ENCODE measurements at regions not wholly inside any gene's neighbourhood (a gene's known extent, or its start where the extent isn't known, plus 50 kb on each side); places are given as distances from the start of the nearest gene placed in this dataset.

DNA sequence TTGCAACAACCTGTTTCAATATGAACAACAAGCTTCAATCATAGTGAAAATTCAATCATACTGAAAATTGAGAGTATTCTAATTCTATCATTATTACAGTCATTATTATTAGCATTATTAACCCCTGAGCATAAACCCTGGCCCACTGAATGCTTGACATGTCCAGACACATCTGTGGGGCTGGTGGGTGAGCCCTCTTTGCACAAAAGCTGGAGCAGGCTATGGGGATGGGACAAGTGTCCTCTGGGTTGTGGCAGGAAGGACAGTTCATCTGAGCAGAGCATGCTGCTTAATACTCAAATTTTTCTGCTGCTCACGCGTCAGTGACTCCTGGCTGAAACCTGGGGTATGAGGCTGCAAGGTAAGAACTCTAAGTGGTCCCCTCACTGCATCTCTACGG is 451.1 kb upstream of the POU3F3 start:
- no peaks in the 10 kb centered on the region for H3K4me1 ChIP-seq
- no peaks in the 10 kb centered on the region for H3K27me3 ChIP-seq
- no peak for DNase-seq
- no peaks in the 10 kb centered on the region for H3K9me3 ChIP-seq
- H3K27ac ChIP-seq, result no peak overlapping the region
- H3K4me3 ChIP-seq, result no peak overlapping the region
- no peak for TF ChIP-seq POLR2A (IDR thresholded peaks at IDR 0.05)
- TF ChIP-seq, protein P1, sequence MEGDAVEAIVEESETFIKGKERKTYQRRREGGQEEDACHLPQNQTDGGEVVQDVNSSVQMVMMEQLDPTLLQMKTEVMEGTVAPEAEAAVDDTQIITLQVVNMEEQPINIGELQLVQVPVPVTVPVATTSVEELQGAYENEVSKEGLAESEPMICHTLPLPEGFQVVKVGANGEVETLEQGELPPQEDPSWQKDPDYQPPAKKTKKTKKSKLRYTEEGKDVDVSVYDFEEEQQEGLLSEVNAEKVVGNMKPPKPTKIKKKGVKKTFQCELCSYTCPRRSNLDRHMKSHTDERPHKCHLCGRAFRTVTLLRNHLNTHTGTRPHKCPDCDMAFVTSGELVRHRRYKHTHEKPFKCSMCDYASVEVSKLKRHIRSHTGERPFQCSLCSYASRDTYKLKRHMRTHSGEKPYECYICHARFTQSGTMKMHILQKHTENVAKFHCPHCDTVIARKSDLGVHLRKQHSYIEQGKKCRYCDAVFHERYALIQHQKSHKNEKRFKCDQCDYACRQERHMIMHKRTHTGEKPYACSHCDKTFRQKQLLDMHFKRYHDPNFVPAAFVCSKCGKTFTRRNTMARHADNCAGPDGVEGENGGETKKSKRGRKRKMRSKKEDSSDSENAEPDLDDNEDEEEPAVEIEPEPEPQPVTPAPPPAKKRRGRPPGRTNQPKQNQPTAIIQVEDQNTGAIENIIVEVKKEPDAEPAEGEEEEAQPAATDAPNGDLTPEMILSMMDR (IDR thresholded peaks at IDR 0.05), result no peak
- H3K36me3 ChIP-seq, result no peaks in the 10 kb centered on the region
- intact Hi-C loops (cut with DNase I; ENCODE audit: low total_unique reads), result no loop called here

DNA sequence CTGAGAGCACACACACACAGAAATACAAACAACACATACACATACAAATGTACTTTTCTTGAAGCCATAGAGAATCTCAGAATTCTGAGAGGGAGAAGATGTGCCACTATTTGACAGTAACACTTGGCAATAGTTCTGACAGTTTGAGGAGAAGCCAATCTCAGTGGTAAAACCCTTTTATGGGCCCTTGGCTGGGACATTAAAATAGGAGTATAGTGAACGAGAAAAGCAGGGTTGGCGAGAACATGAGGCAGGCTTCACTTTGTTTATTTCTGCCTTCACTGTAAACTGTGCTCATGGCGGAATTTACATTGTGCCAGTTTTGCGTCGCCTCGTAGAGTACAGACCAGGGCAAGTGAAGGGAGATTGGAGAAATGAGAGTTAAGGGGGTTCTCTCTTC is 449.4 kb upstream of the POU3F3 start:
- H3K9me3 ChIP-seq, result no peaks in the 10 kb centered on the region
- no peak overlapping the region for H3K27ac ChIP-seq
- H3K4me1 ChIP-seq, result no peaks in the 10 kb centered on the region
- H3K4me3 ChIP-seq, result no peak overlapping the region
- DNase-seq, result no peak
- H3K27me3 ChIP-seq, result no peaks in the 10 kb centered on the region
- no peak for TF ChIP-seq POLR2A (IDR thresholded peaks at IDR 0.05)
- TF ChIP-seq, protein P1 (IDR thresholded peaks at IDR 0.05), result no peak
- no peaks in the 10 kb centered on the region for H3K36me3 ChIP-seq
- intact Hi-C loops (cut with DNase I; ENCODE audit: low total_unique reads), result no loop called here

DNA sequence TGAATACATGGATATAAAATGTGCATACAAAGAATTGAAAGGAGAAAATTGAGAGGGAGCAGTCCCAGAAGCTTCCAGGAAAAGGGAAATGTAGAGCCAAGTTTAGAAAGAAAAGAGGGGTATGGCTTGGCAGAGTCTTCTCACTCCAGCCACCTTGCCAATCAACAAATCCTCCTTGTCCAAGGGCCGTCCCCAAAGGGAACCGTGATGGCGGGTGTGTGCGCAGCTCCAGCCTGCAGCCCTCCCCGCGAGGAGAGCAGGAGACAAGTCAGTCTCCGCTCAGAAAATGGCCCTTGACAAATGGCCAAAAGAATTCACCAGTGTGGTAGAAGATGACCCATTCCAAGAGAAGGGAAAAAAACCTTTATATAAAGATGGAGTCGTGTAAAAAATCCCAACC is 448.3 kb upstream of the POU3F3 start:
- no peaks in the 10 kb centered on the region for H3K9me3 ChIP-seq
- H3K27me3 ChIP-seq, result no peaks in the 10 kb centered on the region
- H3K36me3 ChIP-seq, result no peaks in the 10 kb centered on the region
- no peak overlapping the region for H3K4me3 ChIP-seq
- H3K4me1 ChIP-seq, result no peaks in the 10 kb centered on the region
- H3K27ac ChIP-seq, result no peak overlapping the region
- TF ChIP-seq, protein P1 (IDR thresholded peaks at IDR 0.05), result no peak
- TF ChIP-seq POLR2A (IDR thresholded peaks at IDR 0.05), result no peak
- intact Hi-C loops (cut with DNase I; ENCODE audit: low total_unique reads), result no loop called here
- DNase-seq, result no peak

DNA sequence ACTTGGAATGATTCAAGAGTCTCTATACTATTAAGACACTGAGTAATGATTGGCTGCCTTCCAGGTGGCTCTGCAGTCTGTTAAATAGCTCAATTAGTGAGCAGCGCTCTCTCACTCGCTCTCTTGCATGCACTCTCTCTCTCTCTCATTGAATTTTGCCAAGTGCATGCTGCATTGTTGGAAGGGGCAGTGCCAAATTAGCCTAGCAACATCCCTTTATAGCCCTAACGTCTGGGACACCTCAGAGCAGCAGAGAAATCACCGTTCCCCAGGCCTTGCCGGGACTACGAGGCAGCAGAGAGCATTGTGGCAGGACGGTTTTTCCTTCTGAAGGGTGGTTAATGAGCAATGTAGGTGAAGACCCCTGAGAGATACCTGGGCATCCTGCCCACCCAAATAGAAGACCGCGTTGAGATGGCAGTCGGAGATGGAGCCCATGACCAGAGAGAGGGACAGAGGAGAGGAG is 447.6 kb upstream of the POU3F3 start:
- Histone ChIP-seq H3K27ac (no peak overlapping the region), H3K4me3 (no peak overlapping the region), H3K27me3 (no peaks in the 10 kb centered on the region), H3K9me3 (no peaks in the 10 kb centered on the region), H3K36me3 (no peaks in the 10 kb centered on the region), H3K4me1 (no peaks in the 10 kb centered on the region)
- no peak for DNase-seq
- intact Hi-C loops (cut with DNase I; ENCODE audit: low total_unique reads), result no loop called here
- TF ChIP-seq, protein P1 (IDR thresholded peaks at IDR 0.05), result no peak
- TF ChIP-seq POLR2A (IDR thresholded peaks at IDR 0.05), result no peak

DNA sequence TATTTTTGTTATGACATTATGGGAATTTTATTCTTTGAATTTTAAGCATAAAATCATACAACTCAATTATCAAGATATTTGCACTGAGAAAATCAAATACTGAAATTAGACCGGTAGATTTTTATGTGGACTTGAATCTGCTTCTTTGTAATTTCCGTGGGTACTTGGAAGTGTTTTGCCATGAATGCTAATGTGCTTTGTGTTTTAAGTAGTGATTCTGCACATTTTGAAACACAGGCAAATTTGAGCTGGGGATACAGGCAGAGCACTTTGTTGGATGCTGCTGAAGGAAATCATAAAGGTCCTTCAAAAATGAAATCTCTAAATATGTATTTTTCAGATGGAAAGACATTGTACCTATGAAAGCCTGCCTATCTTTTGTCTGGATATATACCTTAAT is 446.3 kb upstream of the POU3F3 start:
- no peak for DNase-seq
- TF ChIP-seq POLR2A (IDR thresholded peaks at IDR 0.05), result no peak
- TF ChIP-seq, protein P1 (IDR thresholded peaks at IDR 0.05), result no peak
- H3K27me3 ChIP-seq, result no peaks in the 10 kb centered on the region
- no peaks in the 10 kb centered on the region for H3K9me3 ChIP-seq
- H3K36me3 ChIP-seq, result no peaks in the 10 kb centered on the region
- H3K4me3 ChIP-seq, result no peak overlapping the region
- intact Hi-C loops (cut with DNase I; ENCODE audit: low total_unique reads), result no loop called here
- H3K27ac ChIP-seq, result no peak overlapping the region
- H3K4me1 ChIP-seq, result no peaks in the 10 kb centered on the region

Measured in uterus (tissue), 3 donors.